Left ventricle myocardium superior (tissue), 1 donor: ENCODE measurements at regions not wholly inside any gene's neighbourhood (a gene's known extent, or its start where the extent isn't known, plus 50 kb on each side); places are given as distances from the start of the nearest gene placed in this dataset.
A peak's percentile ranks its signal among the peaks of the same experiment; 100 is the strongest.
"Not testable (repeated sequence)": the region's sequence is repeated elsewhere in the genome, so short reads cannot be mapped to it uniquely, and the experiment has no call there.

Experiments used
- ATAC-seq: fragments of 200-7000 bp; cut with Tn5 transposase; one replicate; pipeline ENCODE4 v1.9.1; 2020; ENCODE audit warnings: mild to moderate bottlenecking, moderate library complexity
- DNase-seq: peaks from one replicate; pipeline ENCODE4 v3.0.0-alpha.2; 2020
- intact Hi-C: fragments of 100-400 bp; cut with micrococcal nuclease; formaldehyde crosslinking; loops from one replicate; pipeline ENCODE4 v1.11.0; 2022
- donor health status: DM: no; HTN: yes; CAD: no; lungs with severe emphysema.

DNA sequence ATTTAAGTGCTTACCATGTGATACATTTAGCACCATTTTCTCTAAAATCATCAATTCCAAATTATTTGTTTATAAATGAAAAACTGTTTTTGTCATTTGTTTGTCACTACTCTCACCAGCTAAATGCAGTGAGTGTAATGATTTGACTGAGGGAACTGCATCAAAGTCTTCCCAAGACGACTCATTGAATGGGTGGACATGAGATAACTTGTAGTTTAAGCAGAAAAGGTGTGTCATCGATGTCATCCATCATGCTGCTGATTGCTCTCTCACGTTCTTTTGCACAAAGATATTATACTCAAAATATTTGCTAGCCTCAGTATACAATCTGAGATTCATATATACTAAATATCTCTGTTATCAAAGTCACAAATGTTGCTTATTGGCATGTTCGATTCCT is 366.5 kb downstream of the IRS2 start:
- intact Hi-C loops = no loop called here
- ATAC-seq (no peak), DNase-seq (no peak)

DNA sequence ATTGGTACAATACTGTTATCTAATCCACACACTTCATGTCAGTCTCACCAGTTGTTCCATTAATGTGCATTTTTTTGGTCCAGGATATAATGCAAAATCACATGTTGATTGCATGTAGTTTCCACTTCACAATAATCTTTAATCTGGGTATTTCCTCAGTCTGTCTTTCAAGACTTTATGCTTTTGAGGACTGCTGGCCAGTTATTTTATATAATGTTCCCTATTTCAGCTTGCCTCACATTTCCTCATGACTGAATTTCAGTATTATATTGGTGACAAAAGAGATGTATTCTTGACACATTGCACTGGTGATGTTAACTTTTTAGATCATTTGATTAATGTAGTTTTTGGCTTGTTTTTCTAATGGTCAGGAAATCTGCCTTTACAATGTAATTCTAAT is 368.3 kb downstream of the IRS2 start:
- ATAC-seq (no peak), DNase-seq (no peak)
- intact Hi-C loops = no loop called here

DNA sequence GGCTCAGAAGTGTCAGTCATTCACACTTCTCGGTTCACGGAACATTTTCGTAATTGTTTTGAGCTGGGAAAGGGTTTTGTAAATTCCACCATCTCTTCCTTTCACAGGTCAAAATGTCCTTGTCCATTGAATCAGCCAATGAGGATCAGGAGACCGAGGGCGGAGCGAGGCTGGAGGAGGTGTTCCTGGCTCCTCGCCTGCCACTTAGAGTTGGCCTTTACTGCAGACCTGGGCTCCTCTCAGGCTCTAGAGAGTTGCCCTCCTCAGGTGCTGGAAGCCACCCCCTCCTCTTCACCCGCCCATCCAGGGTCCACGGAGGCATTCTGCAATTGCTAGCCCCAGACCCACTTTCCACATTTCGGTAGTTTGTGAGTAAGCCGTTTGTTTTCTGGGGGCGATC is 370.4 kb downstream of the IRS2 start:
- intact Hi-C loops = no loop called here
- ATAC-seq (no peak), DNase-seq (no peak)

DNA sequence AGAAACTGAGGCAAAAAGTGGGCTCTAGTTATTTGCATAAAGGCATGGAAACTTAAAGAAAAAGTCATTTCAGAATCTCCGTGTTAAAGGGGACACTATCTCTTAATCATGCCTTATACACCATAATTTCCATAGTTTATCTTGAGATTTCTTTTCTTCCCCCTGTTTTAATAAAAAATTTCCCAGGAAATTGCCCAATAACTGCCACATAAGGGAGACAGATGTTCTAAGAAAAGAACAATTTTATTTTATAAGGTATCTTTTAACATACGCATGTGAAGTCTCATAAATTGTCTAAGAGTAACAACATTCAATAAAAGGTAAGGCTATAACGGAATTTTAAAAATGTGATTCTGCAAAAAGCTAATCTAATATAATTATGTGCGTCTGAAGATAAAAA is 371.3 kb downstream of the IRS2 start:
- ATAC-seq = no peak
- intact Hi-C loops = no loop called here

GRCh38 chr13:109412283-109412901 is 374.0 kb downstream of the IRS2 start:
- peak; percentile 72 for DNase-seq

More for the DNA sequence above, 371.3 kb downstream of the IRS2 start:
- DNase-seq = no peak

GRCh38 chr13:109410868-109411267 is 375.5 kb downstream of the IRS2 start:
- DNase-seq (no peak), ATAC-seq (no peak)

More at GRCh38 chr13:109412283-109412901, 374.0 kb downstream of the IRS2 start:
- peak; percentile 98 for ATAC-seq
- intact Hi-C loops = no loop called here

GRCh38 chr13:109408591-109409382 is 377.6 kb downstream of the IRS2 start:
- intact Hi-C loops = no loop called here
- DNase-seq (no peak), ATAC-seq (no peak)

More at GRCh38 chr13:109410868-109411267, 375.5 kb downstream of the IRS2 start:
- intact Hi-C loops = no loop called here

- ATAC-seq = no peak
- no peak for DNase-seq
- intact Hi-C loops = no loop called here
These were observed 379.9 kb downstream of the IRS2 start for GRCh38 chr13:109406376-109406992.

GRCh38 chr13:109403012-109403421 is 383.4 kb downstream of the IRS2 start:
- ATAC-seq (no peak), DNase-seq (no peak)
- intact Hi-C loops = no loop called here

GRCh38 chr13:109401891-109402290 is 384.5 kb downstream of the IRS2 start:
- DNase-seq (no peak), ATAC-seq (no peak)
- intact Hi-C loops = no loop called here

- intact Hi-C loops = no loop called here
- DNase-seq (no peak), ATAC-seq (no peak)
These were observed 385.1 kb downstream of the IRS2 start for GRCh38 chr13:109401307-109401706.

DNA sequence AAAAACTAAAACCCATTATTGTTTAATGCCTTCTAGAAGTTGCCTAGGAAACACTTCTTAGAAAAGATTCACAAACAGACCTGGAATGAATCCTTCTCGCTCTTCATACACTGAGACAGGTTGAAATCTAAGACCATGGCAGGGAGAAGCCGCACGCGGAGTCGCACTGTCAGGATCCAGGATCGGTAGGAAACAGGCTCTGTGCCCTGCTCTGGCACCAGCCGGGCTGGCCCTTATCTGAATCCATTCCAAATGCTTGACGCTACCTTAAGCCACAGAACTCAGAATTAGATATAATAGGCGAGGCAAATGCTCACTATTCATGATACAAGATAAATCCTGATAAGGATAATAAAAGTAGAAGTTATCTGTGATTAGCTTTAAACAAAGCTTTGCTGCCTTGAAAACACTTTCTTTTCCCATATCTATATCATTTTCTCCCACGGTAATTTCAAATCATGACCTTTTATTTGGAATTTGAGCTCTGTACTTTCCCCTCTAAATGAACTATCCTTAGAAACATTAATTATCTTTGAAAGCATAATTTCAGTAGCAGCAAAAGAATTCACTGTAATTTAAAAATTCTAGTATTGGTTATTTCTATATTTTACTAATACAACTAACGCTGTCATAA is 385.6 kb downstream of the IRS2 start:
- intact Hi-C loops = no loop called here
- peak; percentile 53 for DNase-seq
- ATAC-seq = peak; percentile 85

DNA sequence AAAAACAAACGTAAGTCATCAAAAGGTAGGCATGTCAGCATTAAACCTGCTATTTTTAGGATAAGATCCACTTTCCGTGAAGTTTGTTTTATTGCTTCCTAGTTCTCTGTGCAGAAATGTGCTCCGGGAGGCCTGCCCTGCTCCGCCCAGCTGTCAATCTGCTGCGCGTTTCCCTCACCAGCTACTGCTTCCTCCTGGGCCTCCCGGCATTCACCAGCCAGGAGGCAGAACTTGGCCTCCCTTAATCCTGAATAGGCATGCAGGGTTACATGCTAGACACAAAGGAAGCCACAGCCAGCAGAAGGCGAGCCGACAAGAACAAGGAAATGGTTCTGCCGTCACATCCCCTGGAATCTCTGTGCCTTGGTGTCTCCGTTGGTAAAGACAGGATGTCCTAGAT is 386.2 kb downstream of the IRS2 start:
- peak; percentile 36 for DNase-seq
- intact Hi-C loops = no loop called here
- ATAC-seq = peak; percentile 62

DNA sequence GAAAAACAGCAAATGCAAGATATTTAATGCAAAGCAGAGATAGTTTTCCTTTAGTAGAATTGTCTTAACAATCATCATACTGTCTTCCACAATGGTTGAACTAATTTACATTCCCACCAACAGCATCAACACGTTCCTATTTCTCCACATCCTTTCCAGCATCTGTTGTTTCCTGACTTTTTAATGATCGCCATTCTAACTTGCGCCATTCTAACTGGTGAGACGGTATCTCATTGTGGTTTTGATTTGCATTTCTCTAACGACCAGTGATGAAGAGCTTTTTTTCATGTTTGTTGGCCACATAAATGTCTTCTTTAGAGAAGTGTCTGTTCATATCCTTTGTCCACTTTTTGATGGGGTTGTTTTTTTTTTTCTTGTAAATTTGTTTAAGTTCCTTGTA is 388.3 kb downstream of the IRS2 start:
- intact Hi-C loops, DNase-seq, ATAC-seq: not testable (repeated sequence)

DNA sequence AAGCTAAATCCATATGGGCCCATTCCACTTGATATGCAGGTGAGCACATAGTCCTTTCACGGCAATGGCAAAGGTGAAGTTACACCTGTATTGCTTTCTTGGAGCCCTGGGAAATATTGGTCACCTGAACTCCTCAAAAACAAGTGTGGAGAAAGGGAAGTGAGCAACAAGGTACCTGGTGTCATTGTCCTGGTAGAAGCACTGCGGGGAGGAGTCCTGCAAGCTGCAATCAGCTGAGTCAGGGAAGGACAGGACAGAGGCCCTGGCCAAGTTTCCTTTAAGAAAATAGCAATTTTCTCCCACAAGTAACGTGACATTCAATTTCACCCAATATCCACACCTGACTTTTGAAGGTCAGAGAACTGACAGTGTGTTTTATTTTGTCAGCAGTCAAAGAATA is 389.1 kb downstream of the IRS2 start:
- DNase-seq = no peak
- intact Hi-C loops = no loop called here
- ATAC-seq = no peak

- ATAC-seq (no peak), DNase-seq (no peak)
- intact Hi-C loops = no loop called here
These were observed 390.1 kb downstream of the IRS2 start for GRCh38 chr13:109396266-109396665.

- intact Hi-C loops = no loop called here
These were observed 391.4 kb downstream of the IRS2 start for GRCh38 chr13:109395014-109395413.

DNA sequence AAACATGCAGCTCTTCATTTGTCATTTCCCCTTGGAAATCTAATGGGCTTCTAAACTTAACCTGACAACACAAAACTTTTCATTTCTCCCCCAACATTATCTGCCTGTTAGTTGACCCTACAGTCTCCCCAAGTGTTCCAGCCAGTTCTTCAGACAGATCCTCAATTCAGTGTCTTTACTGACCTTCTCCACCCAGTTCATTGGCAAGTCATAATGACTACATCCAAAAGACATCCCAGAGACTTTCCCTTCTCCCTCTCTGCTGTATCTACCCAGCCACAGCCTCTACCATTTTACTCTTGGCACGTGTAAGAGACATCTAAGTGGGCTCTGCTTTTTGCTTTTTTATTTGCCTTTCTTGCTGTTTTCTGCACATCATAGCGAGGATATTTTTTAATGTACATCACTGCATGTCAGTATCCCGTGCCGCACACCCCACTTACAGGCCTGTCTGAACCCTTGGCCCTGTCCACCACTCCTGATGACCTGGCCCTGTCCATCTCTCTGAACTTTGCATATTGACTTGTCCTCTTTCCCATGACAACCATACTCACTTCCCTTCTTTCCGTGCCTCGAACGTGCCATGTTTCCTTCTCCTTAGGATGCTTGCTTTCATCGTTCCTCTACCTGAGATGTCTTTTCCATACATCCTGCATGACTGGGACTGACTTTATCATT is 391.9 kb downstream of the IRS2 start:
- ATAC-seq = peak; percentile 12
- no peak for DNase-seq
- intact Hi-C loops = no loop called here

More at GRCh38 chr13:109395014-109395413, 391.4 kb downstream of the IRS2 start:
- ATAC-seq (no peak), DNase-seq (no peak)

DNA sequence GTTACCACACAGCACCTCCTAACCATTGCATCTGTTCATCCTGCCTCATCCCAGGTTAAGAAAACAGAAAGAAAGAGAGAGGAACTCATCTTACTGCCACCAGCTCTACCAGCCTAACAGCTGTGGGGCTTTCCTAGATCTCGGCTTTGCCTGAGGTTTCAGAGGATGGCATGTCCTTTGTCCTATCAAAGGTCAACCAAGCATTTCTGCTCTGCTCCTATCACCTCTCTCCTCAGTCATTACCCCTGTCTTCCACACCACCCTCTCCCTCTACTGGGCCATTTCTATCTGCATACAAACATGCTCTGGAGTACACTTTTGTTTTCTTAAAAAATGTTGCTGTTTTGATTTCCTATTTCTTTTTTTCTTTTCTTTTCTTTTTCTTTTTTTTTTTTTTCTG is 393.3 kb downstream of the IRS2 start:
- intact Hi-C loops = no loop called here
- ATAC-seq (no peak), DNase-seq (no peak)
